Ascending aorta (tissue), 2 donors: ENCODE measurements at regions not wholly inside any gene's neighbourhood (a gene's known extent, or its start where the extent isn't known, plus 50 kb on each side); places are given as distances from the start of the nearest gene placed in this dataset.

ENCODE experiments used
- DNase-seq, 2 donors: peaks; one replicate each; pipeline ENCODE4 v3.0.0-alpha.2; 2019; ENCODE audit warnings: low spot score in 2 of 2
- H3K27ac ChIP-seq, 2 donors: fragments of 200-600 bp; sonication (generic); one replicate each; pipeline ENCODE4 v1.5.1; 2016 to 2017; ENCODE audit warnings: mild to moderate bottlenecking in 1 of 2
- H3K27me3 ChIP-seq: fragments of 200-600 bp; sonication (generic); one replicate; pipeline ENCODE4 v1.5.1; 2017
- H3K36me3 ChIP-seq, 2 donors: fragments of 200-600 bp; sonication (generic); one replicate each; pipeline ENCODE4 v1.5.1; 2016
- H3K4me1 ChIP-seq, 2 donors: fragments of 200-600 bp; sonication (generic); one replicate each; pipeline ENCODE4 v1.5.1; 2016 to 2017; ENCODE audit warnings: mild to moderate bottlenecking in 1 of 2
- H3K4me3 ChIP-seq, 2 donors: fragments of 200-600 bp; sonication (generic); one replicate each; pipeline ENCODE4 v1.5.1; 2016 to 2017; ENCODE audit warnings: mild to moderate bottlenecking in 1 of 2
- H3K9me3 ChIP-seq, 2 donors: fragments of 200-600 bp; sonication (generic); one replicate each; pipeline ENCODE4 v1.5.1; 2016
- intact Hi-C: fragments of 100-400 bp; cut with DNase I; formaldehyde crosslinking; loops from one replicate; pipeline ENCODE4 v1.15.1; 2023
- TF ChIP-seq, protein P1 (sequence below), 3 experiments: fragments of 200-600 bp in 2 of 3; fragments of 450-650 bp in 1 of 3; sonication (generic) in 2 of 3; IDR thresholded peaks; one replicate each; pipeline ENCODE4 v1.5.1; 2016 to 2019; ENCODE audit warnings: antibody characterized with exemption in 3 of 3, mild to moderate bottlenecking in 1 of 3, moderate library complexity in 1 of 3

DNA sequence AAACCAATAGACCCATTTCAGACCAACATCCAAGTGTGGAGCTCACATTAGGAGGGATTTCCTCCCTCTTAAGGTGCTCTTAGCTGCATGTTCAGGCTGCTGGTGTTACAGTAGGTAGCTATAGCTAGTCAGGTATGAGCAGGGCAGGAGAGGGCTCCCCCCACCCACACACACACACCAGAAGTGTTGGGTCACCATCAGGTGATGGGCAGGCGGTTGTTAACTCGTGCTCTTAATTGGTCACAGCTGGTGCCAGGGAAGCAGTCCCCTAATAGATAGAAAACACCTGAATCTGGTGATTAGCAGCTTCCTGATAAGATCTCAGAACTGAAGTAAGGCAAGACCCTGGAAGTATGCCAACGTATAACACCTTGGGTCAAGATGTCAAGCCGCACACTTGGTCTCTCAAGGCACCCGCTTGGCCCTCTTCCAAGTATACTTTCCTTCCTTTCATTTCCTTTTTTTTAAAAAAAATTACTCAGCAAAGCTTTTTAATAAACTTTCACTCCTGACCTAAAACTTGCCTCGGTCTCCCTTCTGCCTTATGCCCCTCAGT lies 532.4 kb downstream of the DNAH5 start:
- no peaks in the 10 kb centered on the region for H3K36me3 ChIP-seq
- H3K4me3 ChIP-seq, result no peak overlapping the region
- DNase-seq, result no peak
- no peaks in the 10 kb centered on the region for H3K27me3 ChIP-seq
- intact Hi-C loops, result no loop called here
- H3K9me3 ChIP-seq, result no peaks in the 10 kb centered on the region
- no peaks in the 10 kb centered on the region for H3K4me1 ChIP-seq
- no peak overlapping the region for H3K27ac ChIP-seq
- TF ChIP-seq, protein P1, sequence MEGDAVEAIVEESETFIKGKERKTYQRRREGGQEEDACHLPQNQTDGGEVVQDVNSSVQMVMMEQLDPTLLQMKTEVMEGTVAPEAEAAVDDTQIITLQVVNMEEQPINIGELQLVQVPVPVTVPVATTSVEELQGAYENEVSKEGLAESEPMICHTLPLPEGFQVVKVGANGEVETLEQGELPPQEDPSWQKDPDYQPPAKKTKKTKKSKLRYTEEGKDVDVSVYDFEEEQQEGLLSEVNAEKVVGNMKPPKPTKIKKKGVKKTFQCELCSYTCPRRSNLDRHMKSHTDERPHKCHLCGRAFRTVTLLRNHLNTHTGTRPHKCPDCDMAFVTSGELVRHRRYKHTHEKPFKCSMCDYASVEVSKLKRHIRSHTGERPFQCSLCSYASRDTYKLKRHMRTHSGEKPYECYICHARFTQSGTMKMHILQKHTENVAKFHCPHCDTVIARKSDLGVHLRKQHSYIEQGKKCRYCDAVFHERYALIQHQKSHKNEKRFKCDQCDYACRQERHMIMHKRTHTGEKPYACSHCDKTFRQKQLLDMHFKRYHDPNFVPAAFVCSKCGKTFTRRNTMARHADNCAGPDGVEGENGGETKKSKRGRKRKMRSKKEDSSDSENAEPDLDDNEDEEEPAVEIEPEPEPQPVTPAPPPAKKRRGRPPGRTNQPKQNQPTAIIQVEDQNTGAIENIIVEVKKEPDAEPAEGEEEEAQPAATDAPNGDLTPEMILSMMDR (IDR thresholded peaks at IDR 0.05), result no peak

DNA sequence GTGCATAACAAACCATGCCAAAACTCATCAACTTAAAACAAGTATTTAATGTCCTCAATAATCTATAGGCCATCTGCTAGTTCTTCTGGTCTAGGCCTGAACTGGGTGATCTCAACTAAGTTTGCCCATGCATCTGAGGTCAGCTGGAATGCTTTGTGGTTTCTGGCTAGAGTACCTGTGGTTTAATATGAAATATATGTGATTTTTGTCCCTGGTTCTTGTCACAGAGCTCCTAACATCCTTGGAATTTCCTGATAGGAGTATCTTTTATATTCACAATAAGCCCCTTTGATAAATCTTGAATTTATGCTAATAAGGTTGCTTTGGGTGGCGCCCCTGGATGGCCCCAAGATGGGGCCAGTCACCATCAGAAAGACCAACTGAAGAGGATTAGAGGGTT lies 535.9 kb downstream of the DNAH5 start:
- TF ChIP-seq, protein P1 (IDR thresholded peaks at IDR 0.05), result no peak
- Histone ChIP-seq H3K4me1 (no peaks in the 10 kb centered on the region), H3K27me3 (no peaks in the 10 kb centered on the region), H3K9me3 (no peaks in the 10 kb centered on the region), H3K36me3 (no peaks in the 10 kb centered on the region), H3K4me3 (no peak overlapping the region), H3K27ac (no peak overlapping the region)
- intact Hi-C loops, result no loop called here
- DNase-seq, result no peak

DNA sequence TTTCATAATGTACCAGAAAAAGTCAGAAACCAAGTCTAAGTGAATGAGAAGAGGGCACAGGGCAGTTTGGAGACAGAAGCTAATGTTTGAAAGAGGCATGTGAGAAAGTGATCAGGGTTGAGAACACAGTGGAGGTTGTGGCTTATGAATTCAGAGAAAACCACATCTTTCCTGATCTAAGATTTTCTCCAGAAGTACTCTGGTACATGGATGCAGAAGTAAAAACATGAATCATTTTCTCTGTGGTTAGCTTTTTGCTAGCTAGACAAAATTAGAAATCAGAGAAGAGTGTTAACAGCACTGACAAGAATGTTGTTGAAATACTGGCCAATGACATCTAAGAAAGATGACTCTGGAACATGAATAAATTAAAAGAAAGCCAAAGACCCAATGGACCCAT lies 541.1 kb downstream of the DNAH5 start:
- H3K27ac ChIP-seq, result no peak overlapping the region
- H3K36me3 ChIP-seq, result no peaks in the 10 kb centered on the region
- H3K27me3 ChIP-seq, result no peaks in the 10 kb centered on the region
- H3K4me3 ChIP-seq, result no peak overlapping the region
- H3K9me3 ChIP-seq, result no peaks in the 10 kb centered on the region
- intact Hi-C loops, result no loop called here
- no peak for DNase-seq
- no peaks in the 10 kb centered on the region for H3K4me1 ChIP-seq
- TF ChIP-seq, protein P1 (IDR thresholded peaks at IDR 0.05), result no peak

DNA sequence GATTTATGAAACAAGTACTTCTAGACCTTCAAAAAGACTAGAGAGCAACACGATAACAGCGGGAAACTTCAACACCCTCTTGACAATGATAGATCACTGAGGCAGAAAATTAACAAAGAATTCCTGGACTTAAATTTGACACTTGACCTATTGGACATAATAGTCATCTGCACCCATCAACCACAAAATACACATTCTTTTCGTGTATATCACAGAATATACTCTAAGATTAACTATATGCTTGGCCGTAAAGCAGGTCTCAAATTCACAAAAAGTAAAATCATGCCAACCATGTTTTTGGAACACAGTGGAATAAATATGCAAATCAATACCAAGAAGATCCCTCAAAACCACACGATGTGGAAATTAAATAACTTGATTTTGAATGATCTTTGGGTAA lies 559.4 kb downstream of the DNAH5 start:
- DNase-seq, result no peak
- Histone ChIP-seq H3K4me1 (no peaks in the 10 kb centered on the region), H3K27ac (no peak overlapping the region), H3K27me3 (no peaks in the 10 kb centered on the region), H3K4me3 (no peak overlapping the region), H3K9me3 (no peaks in the 10 kb centered on the region), H3K36me3 (no peaks in the 10 kb centered on the region)
- TF ChIP-seq, protein P1 (IDR thresholded peaks at IDR 0.05), result no peak
- intact Hi-C loops, result no loop called here

DNA sequence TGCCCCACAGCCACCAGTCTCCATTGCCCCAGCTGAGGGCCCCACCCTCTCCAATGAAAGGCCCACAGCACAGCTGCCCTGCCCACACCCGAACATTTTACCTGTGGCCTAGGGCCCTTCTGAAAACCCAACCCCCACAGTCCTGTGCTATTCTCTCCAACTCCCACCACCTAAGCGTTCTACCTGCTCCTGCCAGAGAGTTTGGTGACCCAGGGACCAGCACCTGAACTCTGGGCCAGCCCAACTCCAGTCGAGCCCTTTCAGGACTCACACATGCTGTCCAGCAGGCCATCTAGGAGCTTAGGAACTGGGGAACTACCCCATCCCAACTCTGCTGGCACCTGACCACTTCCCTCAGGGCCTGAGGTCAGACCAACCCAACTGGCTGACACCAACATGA lies 562.3 kb downstream of the DNAH5 start:
- DNase-seq, result no peak
- Histone ChIP-seq H3K27ac (no peak overlapping the region), H3K4me3 (no peak overlapping the region), H3K36me3 (no peaks in the 10 kb centered on the region), H3K4me1 (no peaks in the 10 kb centered on the region), H3K27me3 (no peaks in the 10 kb centered on the region), H3K9me3 (no peaks in the 10 kb centered on the region)
- TF ChIP-seq, protein P1 (IDR thresholded peaks at IDR 0.05), result no peak
- intact Hi-C loops, result no loop called here

DNA sequence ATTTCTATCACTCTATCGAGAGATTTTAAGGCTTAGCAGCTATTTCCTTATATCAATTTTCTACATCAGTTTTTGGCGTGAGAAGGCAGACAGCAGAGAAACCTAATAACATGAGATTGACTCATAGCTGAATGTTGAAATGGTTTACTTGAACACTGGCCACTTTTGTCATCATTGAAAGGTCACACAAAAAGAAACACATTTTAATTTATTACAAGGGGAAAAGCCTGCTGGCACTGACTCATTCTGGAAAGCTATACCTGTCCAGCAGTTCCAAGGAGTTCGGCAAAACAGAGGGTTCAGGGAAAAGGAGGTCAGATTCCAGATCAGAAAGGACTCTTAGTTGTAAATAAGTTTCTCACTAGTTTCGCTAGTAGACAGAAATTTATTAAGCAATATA lies 566.4 kb downstream of the DNAH5 start:
- TF ChIP-seq, protein P1 (IDR thresholded peaks at IDR 0.05), result no peak
- Histone ChIP-seq H3K9me3 (no peaks in the 10 kb centered on the region), H3K36me3 (no peaks in the 10 kb centered on the region), H3K4me1 (no peaks in the 10 kb centered on the region), H3K27ac (no peak overlapping the region), H3K4me3 (no peak overlapping the region), H3K27me3 (no peaks in the 10 kb centered on the region)
- DNase-seq, result no peak
- intact Hi-C loops, result no loop called here
